ENCODE measurements at regions not wholly inside any gene's neighbourhood (a gene's known extent, or its start where the extent isn't known, plus 50 kb on each side); places are given as distances from the start of the nearest gene placed in this dataset.
"Not testable (repeated sequence)": the region's sequence is repeated elsewhere in the genome, so short reads cannot be mapped to it uniquely, and the experiment has no call there.

DNA sequence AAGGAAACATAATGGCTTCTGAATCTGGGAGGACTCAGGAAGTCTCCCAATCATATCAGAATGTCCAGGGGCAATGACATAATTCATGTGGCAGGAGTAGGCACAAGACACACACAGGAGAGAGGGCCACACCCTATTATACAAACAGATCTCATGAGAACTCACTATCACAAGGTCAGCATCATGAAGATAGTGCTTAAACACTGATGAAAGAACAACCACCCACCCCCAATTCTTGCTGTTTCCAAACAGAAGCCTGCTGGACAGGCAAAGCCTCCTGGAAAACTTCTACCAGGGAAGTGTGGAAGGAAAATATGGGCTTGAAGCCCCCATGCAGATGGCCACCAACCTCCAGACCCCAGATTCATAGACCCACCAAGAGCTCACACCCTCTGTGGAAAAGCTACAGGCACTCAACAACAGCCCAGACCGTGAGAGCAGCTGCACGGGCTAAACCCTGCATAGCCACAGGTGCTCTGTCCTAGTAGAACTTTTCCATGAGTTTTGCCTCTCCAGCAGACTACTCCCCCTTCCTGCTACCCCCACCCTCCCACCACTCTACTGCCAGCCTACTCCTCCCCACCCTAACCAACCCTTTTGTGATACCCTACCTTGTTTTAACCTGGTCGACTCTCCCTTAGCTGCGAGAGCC is 287.1 kb downstream of the POTED start:
- H3K9ac ChIP-seq (ENCODE audit: low read length); H3K27ac ChIP-seq (ENCODE audit: low read depth, low read length); H3K4me1 ChIP-seq (ENCODE audit: control insufficient read depth, insufficient read depth, low read length); H3K36me3 ChIP-seq (ENCODE audit: control insufficient read depth, insufficient read depth, low read length); H3K27me3 ChIP-seq (ENCODE audit: control insufficient read depth, insufficient read depth, low read length); H3K4me3 ChIP-seq (ENCODE audit: low read depth, low read length): not testable (repeated sequence)
- H3K9me3 ChIP-seq (ENCODE audit: control insufficient read depth, insufficient read depth, low read depth, low read length), result peaks cover 25% of the 10 kb centered on the region; the same call in 1 of the 2 replicates

DNA sequence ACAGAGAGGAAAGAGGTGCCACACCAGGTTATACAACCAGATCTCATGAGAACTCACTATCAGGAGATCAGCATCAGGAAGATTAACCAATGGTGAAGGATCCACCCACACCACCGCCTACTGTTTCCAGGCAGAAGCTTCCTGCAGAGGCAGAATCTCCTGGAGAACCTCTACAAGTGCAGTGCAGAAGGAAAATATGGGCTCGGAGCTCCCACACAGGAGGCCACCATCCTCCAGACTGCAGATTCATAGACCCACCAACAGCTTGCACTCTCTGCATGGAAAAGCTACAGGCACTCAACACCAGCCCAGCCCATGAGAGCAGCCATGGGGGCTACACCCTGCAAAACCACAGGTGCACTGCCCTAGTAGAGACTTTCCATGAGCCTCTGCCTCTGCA is 284.0 kb downstream of the POTED start:
- H3K4me1 ChIP-seq (ENCODE audit: control insufficient read depth, insufficient read depth, low read length); H3K27me3 ChIP-seq (ENCODE audit: control insufficient read depth, insufficient read depth, low read length); H3K36me3 ChIP-seq (ENCODE audit: control insufficient read depth, insufficient read depth, low read length); H3K4me3 ChIP-seq (ENCODE audit: low read depth, low read length); H3K27ac ChIP-seq (ENCODE audit: low read depth, low read length); H3K9ac ChIP-seq (ENCODE audit: low read length): not testable (repeated sequence)
- peaks cover 24% of the 10 kb centered on the region; the same call in 1 of the 2 replicates for H3K9me3 ChIP-seq (ENCODE audit: control insufficient read depth, insufficient read depth, low read depth, low read length)

DNA sequence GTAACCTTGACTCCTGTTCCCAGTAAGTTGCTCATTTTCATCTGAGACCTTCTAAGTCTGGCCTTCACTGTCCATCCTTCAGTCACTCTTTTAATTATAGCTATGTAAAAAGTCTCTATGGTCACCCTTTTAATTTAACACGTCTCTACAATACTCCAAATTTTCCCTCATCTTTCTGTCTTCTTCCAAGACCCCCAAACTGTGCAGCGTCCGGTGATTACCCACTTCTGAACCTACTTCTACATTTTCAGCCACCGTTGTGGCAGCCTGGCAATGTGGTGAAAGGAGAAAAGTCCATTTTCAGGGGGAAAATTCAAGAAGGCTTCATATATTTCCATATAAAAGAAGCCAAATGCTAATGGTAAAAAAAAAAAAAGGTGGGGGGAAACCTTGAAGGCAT is 283.4 kb downstream of the POTED start:
- not testable (repeated sequence) for H3K9ac ChIP-seq (ENCODE audit: low read length); H3K4me1 ChIP-seq (ENCODE audit: control insufficient read depth, insufficient read depth, low read length); H3K27ac ChIP-seq (ENCODE audit: low read depth, low read length); H3K4me3 ChIP-seq (ENCODE audit: low read depth, low read length); H3K27me3 ChIP-seq (ENCODE audit: control insufficient read depth, insufficient read depth, low read length); H3K36me3 ChIP-seq (ENCODE audit: control insufficient read depth, insufficient read depth, low read length)
- peaks cover 24% of the 10 kb centered on the region; the same call in 1 of the 2 replicates for H3K9me3 ChIP-seq (ENCODE audit: control insufficient read depth, insufficient read depth, low read depth, low read length)

DNA sequence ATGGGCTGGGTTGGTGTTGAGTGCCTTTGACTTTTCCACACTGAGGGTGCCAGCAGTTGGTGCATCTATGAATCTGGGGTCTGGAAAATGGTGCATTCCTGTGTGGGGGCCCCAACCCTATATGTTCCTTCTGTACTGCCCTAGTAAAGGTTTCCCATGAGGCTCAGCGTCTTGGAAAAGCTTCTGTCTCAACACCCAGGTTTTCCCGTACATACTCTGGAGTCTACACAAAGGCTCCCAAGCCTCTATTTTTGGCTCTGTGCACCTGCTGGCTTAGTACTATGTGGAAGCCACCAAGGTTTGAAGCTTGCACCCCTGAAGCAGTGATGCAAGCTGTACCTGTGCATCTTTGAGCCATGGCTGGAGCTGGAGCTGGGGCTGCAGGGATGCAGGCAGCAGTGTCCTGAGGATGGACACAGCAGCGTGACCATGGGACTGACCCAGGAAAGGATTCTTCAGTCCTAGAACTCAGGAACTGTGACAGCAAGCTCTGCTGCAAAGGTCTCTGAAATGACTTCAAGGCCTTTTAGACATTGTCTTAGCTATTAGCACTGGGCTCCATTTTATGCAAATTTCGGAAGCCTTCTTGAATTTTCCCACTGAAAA is 282.7 kb downstream of the POTED start:
- peaks cover 23% of the 10 kb centered on the region; the same call in 1 of the 2 replicates for H3K9me3 ChIP-seq (ENCODE audit: control insufficient read depth, insufficient read depth, low read depth, low read length)
- H3K4me3 ChIP-seq (ENCODE audit: low read depth, low read length); H3K36me3 ChIP-seq (ENCODE audit: control insufficient read depth, insufficient read depth, low read length); H3K27me3 ChIP-seq (ENCODE audit: control insufficient read depth, insufficient read depth, low read length); H3K27ac ChIP-seq (ENCODE audit: low read depth, low read length); H3K9ac ChIP-seq (ENCODE audit: low read length); H3K4me1 ChIP-seq (ENCODE audit: control insufficient read depth, insufficient read depth, low read length): not testable (repeated sequence)

DNA sequence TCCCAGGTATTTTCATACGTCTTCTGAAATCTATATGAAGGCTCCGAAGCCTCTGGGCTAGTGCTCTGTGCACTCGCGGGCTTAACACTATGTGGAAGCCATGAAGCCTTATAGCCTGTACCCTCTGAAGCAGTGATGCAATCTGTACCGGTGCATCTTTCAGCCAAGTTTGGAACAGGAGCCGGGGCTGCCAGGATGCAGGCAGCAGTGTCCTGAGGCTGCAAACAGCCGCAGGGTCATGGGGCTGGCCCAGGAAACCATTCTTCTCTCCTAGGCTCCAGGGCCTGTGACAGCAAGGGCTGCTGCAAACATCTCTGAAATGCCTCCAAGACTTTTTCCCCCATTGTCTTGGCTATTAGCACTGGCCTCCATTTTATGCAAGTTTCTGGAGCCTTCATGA is 279.6 kb downstream of the POTED start:
- H3K4me3 ChIP-seq (ENCODE audit: low read depth, low read length); H3K9ac ChIP-seq (ENCODE audit: low read length); H3K27me3 ChIP-seq (ENCODE audit: control insufficient read depth, insufficient read depth, low read length); H3K4me1 ChIP-seq (ENCODE audit: control insufficient read depth, insufficient read depth, low read length); H3K27ac ChIP-seq (ENCODE audit: low read depth, low read length); H3K36me3 ChIP-seq (ENCODE audit: control insufficient read depth, insufficient read depth, low read length): not testable (repeated sequence)
- H3K9me3 ChIP-seq (ENCODE audit: control insufficient read depth, insufficient read depth, low read depth, low read length), result peaks cover 19% of the 10 kb centered on the region; the same call in 1 of the 2 replicates

DNA sequence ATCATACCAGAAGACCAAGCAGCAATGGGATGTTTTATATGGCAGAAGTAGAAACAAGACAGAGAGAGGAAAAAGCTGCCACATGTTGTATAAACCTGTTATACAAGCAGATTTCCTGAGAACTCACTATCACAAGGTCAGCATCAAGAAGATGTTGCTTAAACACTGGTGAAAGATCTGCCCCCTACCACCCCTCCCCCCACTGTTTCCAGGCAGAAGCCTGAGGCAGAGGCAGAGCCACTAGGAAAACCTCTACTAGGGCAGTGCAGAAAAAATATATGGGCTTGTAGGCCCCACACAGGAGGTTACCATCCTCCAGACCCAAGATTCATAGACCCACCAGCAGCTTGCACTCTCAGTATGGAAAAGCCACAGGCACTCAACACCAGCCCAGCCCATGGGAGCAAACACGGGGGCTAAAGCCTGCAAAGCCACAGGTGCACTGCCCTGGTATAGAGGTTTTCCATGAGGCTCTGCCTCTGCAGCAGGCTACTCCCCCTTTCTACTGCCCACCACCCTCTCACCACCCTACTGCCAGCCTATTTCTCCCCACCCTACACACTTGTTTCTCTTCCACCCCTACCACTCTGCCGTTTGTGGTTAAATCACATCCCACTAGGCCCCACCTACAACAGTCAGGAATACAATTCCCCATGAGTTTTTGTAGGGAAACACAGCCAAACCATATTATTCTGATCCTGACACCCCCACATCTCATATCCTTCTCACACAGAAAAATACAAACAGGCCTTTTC is 274.2 kb downstream of the POTED start:
- H3K36me3 ChIP-seq (ENCODE audit: control insufficient read depth, insufficient read depth, low read length); H3K4me3 ChIP-seq (ENCODE audit: low read depth, low read length); H3K9ac ChIP-seq (ENCODE audit: low read length); H3K4me1 ChIP-seq (ENCODE audit: control insufficient read depth, insufficient read depth, low read length); H3K27ac ChIP-seq (ENCODE audit: low read depth, low read length); H3K27me3 ChIP-seq (ENCODE audit: control insufficient read depth, insufficient read depth, low read length): not testable (repeated sequence)
- peaks cover 25% of the 10 kb centered on the region; the same call in 1 of the 2 replicates for H3K9me3 ChIP-seq (ENCODE audit: control insufficient read depth, insufficient read depth, low read depth, low read length)

DNA sequence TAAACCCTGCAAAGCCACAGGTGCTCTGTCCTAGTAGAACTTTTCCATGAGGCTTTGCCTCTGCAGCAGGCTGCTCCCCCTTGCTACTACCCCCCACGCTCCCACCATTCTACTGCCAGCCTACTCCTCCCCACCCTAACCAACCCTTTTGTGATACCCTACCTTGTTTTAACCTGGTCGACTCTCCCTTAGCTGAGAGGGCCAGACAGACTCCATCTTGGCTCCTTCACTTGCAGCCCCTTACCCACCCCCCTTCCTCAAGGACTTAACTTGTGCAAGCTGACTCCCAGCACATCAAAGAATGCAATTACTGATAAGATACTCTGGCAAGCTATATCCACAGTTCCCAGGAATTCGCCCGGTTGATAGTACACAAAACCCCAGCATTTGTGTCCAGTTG is 267.9 kb downstream of the POTED start:
- not testable (repeated sequence) for H3K27me3 ChIP-seq (ENCODE audit: control insufficient read depth, insufficient read depth, low read length); H3K27ac ChIP-seq (ENCODE audit: low read depth, low read length); H3K4me3 ChIP-seq (ENCODE audit: low read depth, low read length); H3K9ac ChIP-seq (ENCODE audit: low read length); H3K36me3 ChIP-seq (ENCODE audit: control insufficient read depth, insufficient read depth, low read length); H3K4me1 ChIP-seq (ENCODE audit: control insufficient read depth, insufficient read depth, low read length)
- peaks cover 24% of the 10 kb centered on the region; the same call in 1 of the 2 replicates for H3K9me3 ChIP-seq (ENCODE audit: control insufficient read depth, insufficient read depth, low read depth, low read length)

DNA sequence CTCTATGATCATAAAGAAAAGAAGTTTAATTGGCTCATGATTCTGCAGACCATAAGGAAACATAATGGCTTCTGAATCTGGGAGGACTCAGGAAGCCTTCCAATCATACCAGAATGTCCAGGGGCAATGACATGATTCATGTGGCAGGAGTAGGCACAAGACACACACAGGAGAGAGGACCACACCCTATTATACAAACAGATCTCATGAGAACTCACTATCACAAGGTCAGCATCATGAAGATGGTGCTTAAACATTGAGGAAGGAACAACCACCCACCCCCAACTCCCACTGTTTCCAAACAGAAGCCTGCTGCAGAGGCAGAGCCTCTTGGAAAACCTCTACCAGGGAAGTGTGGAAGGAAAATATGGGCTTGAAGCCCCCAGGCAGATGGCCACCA is 267.4 kb downstream of the POTED start:
- H3K4me1 ChIP-seq (ENCODE audit: control insufficient read depth, insufficient read depth, low read length); H3K27ac ChIP-seq (ENCODE audit: low read depth, low read length); H3K27me3 ChIP-seq (ENCODE audit: control insufficient read depth, insufficient read depth, low read length); H3K36me3 ChIP-seq (ENCODE audit: control insufficient read depth, insufficient read depth, low read length); H3K9ac ChIP-seq (ENCODE audit: low read length); H3K4me3 ChIP-seq (ENCODE audit: low read depth, low read length): not testable (repeated sequence)
- H3K9me3 ChIP-seq (ENCODE audit: control insufficient read depth, insufficient read depth, low read depth, low read length), result peaks cover 21% of the 10 kb centered on the region; the same call in 1 of the 2 replicates

DNA sequence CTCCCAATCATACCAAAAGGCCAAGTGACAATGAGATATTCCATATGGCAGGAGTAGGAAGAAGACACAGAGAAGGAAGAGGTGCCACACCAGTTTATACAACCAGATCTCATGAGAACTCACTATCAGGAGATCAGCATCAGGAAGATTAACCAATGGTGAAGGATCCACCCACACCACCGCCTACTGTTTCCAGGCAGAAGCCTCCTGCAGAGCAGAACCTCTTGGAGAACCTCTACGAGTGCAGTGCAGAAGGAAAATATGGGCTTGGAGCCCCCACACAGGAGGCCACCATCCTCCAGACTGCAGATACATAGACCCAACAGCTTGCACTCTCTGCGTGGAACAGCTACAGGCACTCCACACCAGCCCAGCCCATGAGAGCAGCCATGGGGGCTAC is 264.4 kb downstream of the POTED start:
- not testable (repeated sequence) for H3K27me3 ChIP-seq (ENCODE audit: control insufficient read depth, insufficient read depth, low read length); H3K4me1 ChIP-seq (ENCODE audit: control insufficient read depth, insufficient read depth, low read length); H3K27ac ChIP-seq (ENCODE audit: low read depth, low read length); H3K4me3 ChIP-seq (ENCODE audit: low read depth, low read length); H3K9ac ChIP-seq (ENCODE audit: low read length); H3K36me3 ChIP-seq (ENCODE audit: control insufficient read depth, insufficient read depth, low read length)
- H3K9me3 ChIP-seq (ENCODE audit: control insufficient read depth, insufficient read depth, low read depth, low read length), result peaks cover 17% of the 10 kb centered on the region; the same call in 1 of the 2 replicates

DNA sequence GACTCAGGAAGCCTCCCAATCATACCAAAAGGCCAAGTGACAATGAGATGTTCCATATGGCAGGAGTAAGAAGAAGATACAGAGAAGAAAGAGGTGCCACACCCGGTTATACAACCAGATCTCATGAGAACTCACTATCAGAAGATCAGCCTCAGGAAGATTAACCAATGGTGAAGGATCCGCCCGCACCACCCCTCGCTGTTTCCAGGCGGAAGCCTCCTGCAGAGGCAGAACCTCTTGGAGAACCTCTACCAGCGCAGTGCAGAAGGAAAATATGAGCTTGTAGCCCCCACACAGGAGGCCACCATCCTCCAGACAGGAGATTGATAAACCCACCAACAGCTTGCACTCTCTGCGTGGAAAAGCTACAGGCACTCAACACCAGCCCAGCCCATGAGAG is 245.1 kb downstream of the POTED start:
- Histone ChIP-seq H3K9me3 (ENCODE audit: control insufficient read depth, insufficient read depth, low read depth, low read length) (peaks cover 39% of the 10 kb centered on the region; the same call in 1 of the 2 replicates), H3K9ac (ENCODE audit: low read length) (no peak overlapping the region), H3K4me3 (ENCODE audit: low read depth, low read length) (no peak overlapping the region), H3K36me3 (ENCODE audit: control insufficient read depth, insufficient read depth, low read length) (no peaks in the 10 kb centered on the region), H3K27ac (ENCODE audit: low read depth, low read length) (no peak overlapping the region), H3K4me1 (ENCODE audit: control insufficient read depth, insufficient read depth, low read length) (no peaks in the 10 kb centered on the region), H3K27me3 (ENCODE audit: control insufficient read depth, insufficient read depth, low read length) (no peaks in the 10 kb centered on the region)

DNA sequence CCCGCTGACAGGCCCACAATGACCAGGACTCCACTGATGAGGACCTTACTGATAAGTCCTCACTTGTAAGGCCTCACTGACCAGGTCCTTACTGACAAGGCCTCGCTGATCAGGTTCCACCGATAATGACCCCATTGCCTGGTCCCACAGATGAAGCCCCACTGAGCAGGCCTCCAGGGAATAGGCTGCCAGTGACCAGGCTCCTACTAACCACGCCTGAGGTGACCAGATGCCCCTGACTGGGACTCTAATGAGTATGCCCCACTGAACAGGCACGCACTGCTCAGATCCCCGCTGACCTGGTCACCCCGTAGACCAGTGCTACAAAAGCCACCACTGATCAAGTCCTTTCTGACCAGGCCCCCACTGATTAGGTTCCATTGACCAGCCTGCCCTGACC is 241.2 kb downstream of the POTED start:
- not testable (repeated sequence) for H3K4me3 ChIP-seq (ENCODE audit: low read depth, low read length); H3K9ac ChIP-seq (ENCODE audit: low read length); H3K27me3 ChIP-seq (ENCODE audit: control insufficient read depth, insufficient read depth, low read length); H3K36me3 ChIP-seq (ENCODE audit: control insufficient read depth, insufficient read depth, low read length); H3K27ac ChIP-seq (ENCODE audit: low read depth, low read length); H3K4me1 ChIP-seq (ENCODE audit: control insufficient read depth, insufficient read depth, low read length)
- H3K9me3 ChIP-seq (ENCODE audit: control insufficient read depth, insufficient read depth, low read depth, low read length), result peaks cover 58% of the 10 kb centered on the region; the same call in 1 of the 2 replicates
